GM12874 (cell line): ENCODE measurements at regions not wholly inside any gene's neighbourhood (a gene's known extent, or its start where the extent isn't known, plus 50 kb on each side); places are given as distances from the start of the nearest gene placed in this dataset.

Experiments
- TF ChIP-seq, protein P1 (sequence below): IDR thresholded peaks from 2 replicates; pipeline ENCODE4 v1.5.1; 2011; ENCODE audit warnings: low read depth, mild to moderate bottlenecking, control low read depth, low read length, moderate library complexity; ENCODE audit not compliant: insufficient read depth

DNA sequence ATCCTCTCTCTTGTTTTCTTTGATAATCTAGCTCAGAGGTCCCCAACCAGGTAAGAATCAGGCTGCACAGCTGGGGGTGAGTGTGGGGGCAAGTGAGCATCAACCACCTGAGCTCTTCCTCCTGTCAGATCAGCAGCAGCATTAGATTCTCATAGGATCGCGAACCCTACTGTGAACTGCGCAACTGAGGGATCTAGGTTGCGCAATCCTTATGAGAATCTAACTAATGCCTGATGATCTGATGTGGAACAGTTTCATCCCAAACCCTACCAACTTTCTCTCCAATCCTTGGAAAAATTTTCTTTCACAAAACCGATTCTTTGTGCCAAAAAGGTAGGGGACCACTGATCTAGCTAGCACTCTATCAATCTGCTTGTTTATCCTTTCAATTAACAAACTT, 678.3 kb downstream of the CBLN2 start:
- TF ChIP-seq, protein P1, sequence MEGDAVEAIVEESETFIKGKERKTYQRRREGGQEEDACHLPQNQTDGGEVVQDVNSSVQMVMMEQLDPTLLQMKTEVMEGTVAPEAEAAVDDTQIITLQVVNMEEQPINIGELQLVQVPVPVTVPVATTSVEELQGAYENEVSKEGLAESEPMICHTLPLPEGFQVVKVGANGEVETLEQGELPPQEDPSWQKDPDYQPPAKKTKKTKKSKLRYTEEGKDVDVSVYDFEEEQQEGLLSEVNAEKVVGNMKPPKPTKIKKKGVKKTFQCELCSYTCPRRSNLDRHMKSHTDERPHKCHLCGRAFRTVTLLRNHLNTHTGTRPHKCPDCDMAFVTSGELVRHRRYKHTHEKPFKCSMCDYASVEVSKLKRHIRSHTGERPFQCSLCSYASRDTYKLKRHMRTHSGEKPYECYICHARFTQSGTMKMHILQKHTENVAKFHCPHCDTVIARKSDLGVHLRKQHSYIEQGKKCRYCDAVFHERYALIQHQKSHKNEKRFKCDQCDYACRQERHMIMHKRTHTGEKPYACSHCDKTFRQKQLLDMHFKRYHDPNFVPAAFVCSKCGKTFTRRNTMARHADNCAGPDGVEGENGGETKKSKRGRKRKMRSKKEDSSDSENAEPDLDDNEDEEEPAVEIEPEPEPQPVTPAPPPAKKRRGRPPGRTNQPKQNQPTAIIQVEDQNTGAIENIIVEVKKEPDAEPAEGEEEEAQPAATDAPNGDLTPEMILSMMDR = no peak

DNA sequence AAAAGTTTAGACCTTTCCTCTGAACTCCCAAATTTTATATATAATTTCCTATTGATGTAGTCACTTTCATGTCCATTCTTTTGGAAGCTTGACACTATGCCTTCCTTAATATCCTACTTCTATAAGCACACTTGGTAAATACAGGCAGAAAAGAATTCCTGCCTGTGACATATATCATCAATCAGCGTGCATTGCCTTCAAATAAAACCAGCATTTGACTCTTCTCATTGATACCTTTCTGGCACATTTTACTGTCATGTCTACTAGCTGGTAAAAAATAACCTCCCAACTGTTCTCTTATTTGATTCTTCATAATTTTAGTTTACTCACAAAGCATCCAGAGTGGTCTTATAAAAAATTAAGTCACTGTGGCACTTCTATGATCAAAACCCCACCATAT, 693.5 kb downstream of the CBLN2 start:
- TF ChIP-seq, protein P1 = no peak

DNA sequence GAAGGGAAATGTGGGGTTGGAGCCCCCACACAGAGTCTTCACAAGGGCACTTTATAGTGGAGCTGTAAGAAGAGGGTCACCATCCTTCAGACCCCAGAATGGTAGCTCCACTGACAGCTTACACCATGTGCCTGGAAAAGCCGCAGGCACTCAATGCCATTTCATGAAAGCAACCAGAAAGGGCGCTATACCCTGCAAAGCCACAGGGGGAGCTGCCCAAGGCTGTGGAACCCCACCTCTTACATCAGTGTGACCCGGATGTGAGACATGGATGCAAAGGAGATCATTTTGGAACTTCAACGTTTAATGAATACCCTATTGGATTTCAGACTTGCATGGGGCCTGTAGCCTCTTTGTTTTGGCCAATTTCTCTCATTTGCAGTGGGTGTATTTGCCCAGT, 694.7 kb downstream of the CBLN2 start:
- TF ChIP-seq, protein P1 = 0 out of 2 replicates have a peak, but pooled peaks have one; percentile 6

DNA sequence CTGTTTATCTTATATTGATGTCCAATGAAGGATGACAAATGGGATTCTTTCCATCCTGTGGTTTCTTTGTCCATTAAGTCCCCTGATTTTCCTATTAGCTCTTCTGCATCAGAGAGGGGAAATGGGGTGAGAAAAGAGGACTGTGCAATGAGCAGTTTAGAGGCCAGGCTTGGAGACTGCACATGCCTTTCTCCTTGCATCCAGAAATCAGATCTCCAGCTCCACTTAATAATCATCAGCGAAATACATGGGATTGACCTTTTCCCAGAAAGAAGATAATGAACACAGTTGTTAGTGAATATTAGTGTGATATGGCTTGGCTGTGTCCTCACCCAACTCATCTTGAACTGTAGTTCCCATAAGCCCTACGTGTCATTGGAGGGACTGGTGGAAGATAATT, 697.4 kb downstream of the CBLN2 start:
- TF ChIP-seq, protein P1 = no peak

DNA sequence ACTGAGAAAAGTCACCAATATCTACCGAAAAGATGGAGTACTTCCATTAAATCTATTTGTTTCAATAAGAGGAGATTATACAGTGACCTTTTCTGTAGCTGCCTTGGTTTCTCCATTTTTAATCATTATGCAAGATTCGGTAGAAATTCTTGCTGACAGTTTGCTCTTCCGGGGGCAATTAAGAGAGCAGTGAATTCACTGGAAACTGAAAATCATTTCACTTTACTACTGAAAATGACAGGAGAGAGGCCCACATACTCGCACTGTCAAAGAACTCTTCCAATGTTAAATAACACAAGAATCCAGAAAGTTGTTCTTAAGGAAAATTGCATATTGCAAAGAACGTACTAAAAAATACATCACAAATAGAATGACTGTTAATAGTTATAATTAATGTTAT, 699.3 kb downstream of the CBLN2 start:
- TF ChIP-seq, protein P1 = no peak

DNA sequence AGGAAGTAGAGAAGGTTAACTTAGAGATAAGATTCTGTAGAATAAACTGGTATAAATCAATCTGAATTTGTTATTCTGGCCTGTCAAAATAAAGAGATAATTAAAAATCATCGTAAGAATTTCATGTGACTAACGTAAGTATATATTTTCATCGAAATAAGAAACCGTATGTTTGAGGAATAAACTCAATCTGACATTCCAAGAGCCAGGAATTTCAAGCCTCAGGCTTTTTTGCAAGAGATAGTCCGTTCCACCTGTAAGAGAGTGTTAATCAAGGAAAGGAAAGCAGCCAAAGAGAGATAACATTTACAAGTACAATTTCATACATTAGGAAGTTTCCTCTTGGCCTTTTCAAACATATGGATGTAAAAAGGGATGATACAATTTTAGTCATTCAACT, 701.5 kb downstream of the CBLN2 start:
- TF ChIP-seq, protein P1 = no peak

DNA sequence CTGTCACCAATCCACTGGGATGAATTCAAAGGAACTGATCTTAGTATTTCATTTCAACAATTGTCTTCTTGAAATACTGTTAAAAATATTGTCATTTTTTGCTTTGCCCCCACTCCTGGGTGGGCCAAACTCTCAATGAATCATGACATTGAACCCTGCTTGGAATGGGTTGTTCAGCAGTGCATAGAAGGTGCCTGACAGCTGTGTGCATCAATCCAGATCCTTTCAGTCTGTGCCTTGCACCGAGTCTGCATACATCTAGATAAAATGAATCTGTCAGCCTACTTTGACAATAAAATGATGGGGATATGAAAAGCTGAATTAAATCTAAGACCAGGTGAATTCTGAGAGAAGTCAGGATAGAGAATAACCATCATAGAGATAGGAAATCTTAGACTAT, 706.6 kb downstream of the CBLN2 start:
- TF ChIP-seq, protein P1 = no peak
